HepG2 (cell line): ENCODE measurements at regions not wholly inside any gene's neighbourhood (a gene's known extent, or its start where the extent isn't known, plus 50 kb on each side); places are given as distances from the start of the nearest gene placed in this dataset.
A peak's percentile ranks its signal among the peaks of the same experiment; 100 is the strongest.

ENCODE experiments used
- ATAC-seq: fragments of 200-7000 bp; cut with Tn5 transposase; 3 replicates; pipeline ENCODE4 v1.9.1; 2020; ENCODE audit warnings: mild to moderate bottlenecking, moderate library complexity
- BruUV-seq: library from RNA; stranded (reverse); fragments of 400-500 nt; replicated peaks from 2 replicates; lab custom pipeline; 2021; lab: Mats Ljungman, UMichigan
- CTCF ChIA-PET: fragments of 300-600 bp; formaldehyde crosslinking; extraction: SDS; loops from one replicate; lab custom pipeline; 2021; ENCODE audit warnings: low total read pairs, inconsistent platforms, low intra/inter-chr PET ratio; lab: Yijun Ruan, JAX
- POLR2A ChIA-PET: fragments of 350-600 bp; sonication (Branson Sonifier 250); formaldehyde crosslinking; loops from one replicate; lab custom pipeline; 2020; ENCODE audit warnings: antibody characterized with exemption, inconsistent platforms; lab: Yijun Ruan, JAX
- DNase-seq: peaks from one replicate; pipeline ENCODE4 v3.0.0-alpha.2; 2015; ENCODE audit warnings: low spot score
- FAIRE-seq: peaks from 3 replicates; lab custom pipeline; 2011; peaks lifted over from hg19 to GRCh38; lab: Jason Lieb, UNC
- H2AFZ ChIP-seq: one replicate; pipeline ENCODE4 v1.6.1; 2011; ENCODE audit warnings: low read length, inconsistent platforms
- H3K27ac ChIP-seq: fragments of 300-600 bp; 3 replicates; pipeline ENCODE4 v1.8.0; 2011; ENCODE audit warnings: mixed run types, mild to moderate bottlenecking, mixed read lengths, low read length, inconsistent platforms; ENCODE audit not compliant: insufficient read depth; ENCODE audit errors: extremely low read length
- H3K27me3 ChIP-seq, 2 experiments: fragments of 200-600 bp in 1 of 2; 2 replicates in 1 of 2; 3 replicates in 1 of 2; pipeline versions ENCODE4 v1.6.0 to v1.8.0; 2011; ENCODE audit warnings: low read length in 2 of 2, mild to moderate bottlenecking in 2 of 2, moderate library complexity in 2 of 2, inconsistent platforms in 1 of 2; ENCODE audit not compliant: insufficient read depth in 2 of 2, control insufficient read depth in 1 of 2
- H3K36me3 ChIP-seq, 2 experiments: fragments of 200-600 bp in 1 of 2; replicated peaks in 1 of 2; 2 replicates in 1 of 2; 3 replicates in 1 of 2; pipeline versions ENCODE4 v1.5.1 to v1.8.0; 2011; ENCODE audit warnings: low read length in 2 of 2, inconsistent platforms in 1 of 2; ENCODE audit not compliant: insufficient read depth in 2 of 2, control insufficient read depth in 1 of 2
- H3K4me1 ChIP-seq: 2 replicates; pipeline ENCODE4 v1.5.1; 2012; ENCODE audit warnings: low read length, inconsistent platforms; ENCODE audit not compliant: insufficient read depth
- H3K4me2 ChIP-seq: 2 replicates; pipeline ENCODE4 v1.6.0; 2011; ENCODE audit warnings: low read depth, low read length, inconsistent platforms
- H3K4me3 ChIP-seq, 3 experiments: fragments of 200-600 bp in 1 of 3; sonication (generic), shearing (Covaris generic) in 1 of 3; replicated peaks in 1 of 3; 2 replicates each; pipeline ENCODE4 v1.5.1; 2011 to 2016; ENCODE audit warnings: low read length in 3 of 3, inconsistent platforms in 2 of 3, low read depth in 2 of 3, mild to moderate bottlenecking in 2 of 3, control low read depth in 1 of 3, mixed read lengths in 1 of 3; ENCODE audit not compliant: insufficient read depth in 1 of 3
- H3K79me2 ChIP-seq: one replicate; pipeline ENCODE4 v1.6.1; 2011; ENCODE audit warnings: low read length, inconsistent platforms; ENCODE audit not compliant: insufficient read depth
- H3K9ac ChIP-seq: 2 replicates; pipeline ENCODE4 v1.6.0; 2011; ENCODE audit warnings: mild to moderate bottlenecking, low read depth, low read length, inconsistent platforms; ENCODE audit not compliant: insufficient read depth
- H3K9me3 ChIP-seq: 2 replicates; pipeline ENCODE4 v1.5.1; 2012; ENCODE audit warnings: mild to moderate bottlenecking, low read length
- H4K20me1 ChIP-seq: 2 replicates; pipeline ENCODE4 v1.6.0; 2011; ENCODE audit warnings: inconsistent platforms, mild to moderate bottlenecking, low read length, moderate library complexity; ENCODE audit not compliant: insufficient read depth
- CBX2 ChIP-seq, 2 experiments: fragments of 200-600 bp in 1 of 2; sonication (generic); formaldehyde crosslinking in 1 of 2; IDR thresholded peaks; 2 replicates each; pipeline versions ENCODE4 v1.7.0 to v1.8.1; 2018 to 2022; ENCODE audit warnings: low read depth in 2 of 2, low read length in 1 of 2, mild to moderate bottlenecking in 1 of 2, missing genetic modification reagents in 1 of 2
- ESRRA ChIP-seq: sonication (generic); formaldehyde crosslinking; IDR thresholded peaks from 2 replicates; pipeline ENCODE4 v1.5.1; 2020; ENCODE audit warnings: mild to moderate bottlenecking, low read depth, missing genetic modification reagents
- ETV6 ChIP-seq: sonication (generic); formaldehyde crosslinking; conservative IDR thresholded peaks from 2 replicates; pipeline ENCODE4 v1.4.0; 2020; ENCODE audit warnings: missing genetic modification reagents
- HMG20B ChIP-seq: conservative IDR thresholded peaks from 2 replicates; pipeline ENCODE4 v1.6.1; 2016; ENCODE audit warnings: missing genetic modification reagents, missing compliant biosample characterization
- MTERF4 ChIP-seq: sonication (generic); formaldehyde crosslinking; IDR thresholded peaks from 2 replicates; pipeline ENCODE4 v1.8.0; 2023; ENCODE audit warnings: mild to moderate bottlenecking, missing genetic modification reagents
- SCMH1 ChIP-seq: sonication (generic); formaldehyde crosslinking; IDR thresholded peaks from 2 replicates; pipeline ENCODE4 v1.9.0; 2021; ENCODE audit warnings: missing genetic modification reagents, mild to moderate bottlenecking, borderline replicate concordance
- TEAD2 ChIP-seq: sonication (generic); formaldehyde crosslinking; IDR thresholded peaks from 2 replicates; pipeline ENCODE4 v1.9.0; 2021; ENCODE audit warnings: missing genetic modification reagents
- THAP11 ChIP-seq: IDR thresholded peaks from 2 replicates; pipeline ENCODE4 v1.6.1; 2016; ENCODE audit warnings: missing biosample characterization, missing genetic modification reagents
- ZKSCAN5 ChIP-seq: sonication (generic); formaldehyde crosslinking; IDR thresholded peaks from 2 replicates; pipeline ENCODE4 v1.5.1; 2020; ENCODE audit warnings: mild to moderate bottlenecking, missing genetic modification reagents
- ZNF674 ChIP-seq: sonication (generic); formaldehyde crosslinking; IDR thresholded peaks from 2 replicates; pipeline ENCODE4 v1.5.0; 2020; ENCODE audit warnings: low read depth, mild to moderate bottlenecking, missing genetic modification reagents
- ZSCAN21 ChIP-seq: sonication (generic); formaldehyde crosslinking; IDR thresholded peaks from 2 replicates; pipeline ENCODE4 v1.8.0; 2022; ENCODE audit warnings: mild to moderate bottlenecking, missing genetic modification reagents, moderate library complexity, borderline replicate concordance
- WGBS: methylation state at CpG from one replicate; pipeline ENCODE4 v1.1.6; 2017; ENCODE audit warnings: low lambda C conversion rate; 5-methylcytosine and 5-hydroxymethylcytosine counted together
- in situ Hi-C: cut with HindIII; loops from 2 replicates; pipeline ENCODE4 v1.10.0; 2017; ENCODE audit warnings: low pct_unique_long_range_greater_than_20kb; ENCODE audit not compliant: extremely low pct_ligation_motif_present
- intact Hi-C: fragments of 100-400 bp; cut with micrococcal nuclease; formaldehyde crosslinking; loops from one replicate; pipeline ENCODE4 v1.10.0; 2022; ENCODE audit not compliant: unreplicated experiment
- TF ChIP-seq, protein P1 (sequence below): sonication (generic); formaldehyde crosslinking; IDR thresholded peaks from 2 replicates; pipeline ENCODE4 v1.5.1; 2020; ENCODE audit warnings: mild to moderate bottlenecking, missing genetic modification reagents, moderate library complexity
- TF ChIP-seq, protein P2 (sequence below): sonication (generic); formaldehyde crosslinking; IDR thresholded peaks from 2 replicates; pipeline ENCODE4 v1.5.1; 2020; ENCODE audit warnings: mild to moderate bottlenecking, missing genetic modification reagents, borderline replicate concordance
- TF ChIP-seq, protein P3 (sequence below): sonication (generic); formaldehyde crosslinking; IDR thresholded peaks from 2 replicates; pipeline ENCODE4 v1.5.0; 2020; ENCODE audit warnings: mild to moderate bottlenecking, missing genetic modification reagents, moderate library complexity

DNA sequence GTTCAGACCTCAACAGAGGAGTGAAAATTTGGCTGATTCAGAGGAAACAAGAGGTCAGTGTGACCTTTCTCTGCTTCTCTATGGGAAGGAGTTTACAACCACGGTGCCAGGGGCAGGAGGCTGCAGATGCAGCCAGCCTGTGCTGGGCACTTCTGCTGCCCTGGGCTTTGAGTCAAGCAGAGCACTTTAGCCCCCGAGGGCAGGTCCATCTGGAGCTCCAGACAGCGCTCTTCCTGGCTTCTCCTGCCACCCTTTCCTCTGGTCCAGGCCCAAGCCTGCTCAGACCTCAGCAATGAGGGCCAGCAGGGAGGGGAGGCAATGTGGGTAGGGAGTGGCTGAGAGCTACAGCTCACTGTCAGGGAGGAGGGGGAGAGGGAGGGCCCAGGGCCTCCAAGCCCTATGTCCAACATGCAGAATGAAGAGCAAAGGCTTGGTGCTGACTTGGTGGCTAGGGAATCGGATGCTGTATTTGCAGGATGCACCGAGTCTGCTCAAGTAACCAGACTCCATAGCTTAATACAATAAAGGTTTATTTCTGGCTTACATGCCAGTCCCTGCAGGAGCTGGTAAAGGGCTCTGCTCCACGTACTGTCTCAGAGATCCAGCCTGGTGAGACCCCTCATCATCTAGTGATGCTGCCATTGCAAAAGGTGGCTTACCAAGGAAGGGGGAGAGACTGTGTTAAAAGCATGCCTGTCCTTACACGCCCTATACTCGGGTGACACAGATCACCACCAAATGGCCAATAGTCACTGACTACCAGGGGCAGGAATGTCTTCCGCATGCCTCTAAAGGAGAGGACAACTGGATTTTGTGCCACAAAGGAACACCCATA is 481.6 kb downstream of the RPS24 start:
- intact Hi-C loops (no loop called here), in situ Hi-C loops (no loop called here)
- no peak overlapping the region for H3K9ac ChIP-seq
- DNase-seq (no peak), FAIRE-seq (no peak), ATAC-seq (peak; percentile 38; the same call in 2 of the 3 replicates)
- H3K27me3 ChIP-seq, result no peaks in the 10 kb centered on the region
- H3K4me2 ChIP-seq, result no peak overlapping the region
- 73% methylated on average over 6 of the region's 9 CpGs for WGBS
- CTCF ChIA-PET, result no interaction called here
- H3K27ac ChIP-seq, result no peak overlapping the region
- no peaks in the 10 kb centered on the region for H3K9me3 ChIP-seq
- H3K36me3 ChIP-seq, result no peaks in the 10 kb centered on the region
- H4K20me1 ChIP-seq, result no peaks in the 10 kb centered on the region
- no peak overlapping the region for H3K4me3 ChIP-seq
- BruUV-seq, result no TSS peak
- no peak overlapping the region for H2AFZ ChIP-seq
- H3K79me2 ChIP-seq, result no peaks in the 10 kb centered on the region
- POLR2A ChIA-PET, result no interaction called here
- H3K4me1 ChIP-seq, result peaks cover 12% of the 10 kb centered on the region
- TF ChIP-seq, protein P1, sequence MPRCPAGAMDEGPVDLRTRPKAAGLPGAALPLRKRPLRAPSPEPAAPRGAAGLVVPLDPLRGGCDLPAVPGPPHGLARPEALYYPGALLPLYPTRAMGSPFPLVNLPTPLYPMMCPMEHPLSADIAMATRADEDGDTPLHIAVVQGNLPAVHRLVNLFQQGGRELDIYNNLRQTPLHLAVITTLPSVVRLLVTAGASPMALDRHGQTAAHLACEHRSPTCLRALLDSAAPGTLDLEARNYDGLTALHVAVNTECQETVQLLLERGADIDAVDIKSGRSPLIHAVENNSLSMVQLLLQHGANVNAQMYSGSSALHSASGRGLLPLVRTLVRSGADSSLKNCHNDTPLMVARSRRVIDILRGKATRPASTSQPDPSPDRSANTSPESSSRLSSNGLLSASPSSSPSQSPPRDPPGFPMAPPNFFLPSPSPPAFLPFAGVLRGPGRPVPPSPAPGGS, result no peak
- TF ChIP-seq ZKSCAN5 (CRISPR knock-in tag) (no peak), CBX2 (IDR thresholded peaks at IDR 0.05; ENCODE audit: low read depth, low read length) (no peak), CBX2 (CRISPR knock-in tag; IDR thresholded peaks at IDR 0.05; ENCODE audit: low read depth) (no peak), MTERF4 (CRISPR knock-in tag) (no peak), TEAD2 (CRISPR knock-in tag) (no peak), SCMH1 (CRISPR knock-in tag) (no peak), HMG20B (CRISPR knock-in tag) (no peak), ESRRA (CRISPR knock-in tag) (no peak), ZNF674 (no peak), ZSCAN21 (no peak), ETV6 (no peak), THAP11 (no peak)
- TF ChIP-seq, protein P2, sequence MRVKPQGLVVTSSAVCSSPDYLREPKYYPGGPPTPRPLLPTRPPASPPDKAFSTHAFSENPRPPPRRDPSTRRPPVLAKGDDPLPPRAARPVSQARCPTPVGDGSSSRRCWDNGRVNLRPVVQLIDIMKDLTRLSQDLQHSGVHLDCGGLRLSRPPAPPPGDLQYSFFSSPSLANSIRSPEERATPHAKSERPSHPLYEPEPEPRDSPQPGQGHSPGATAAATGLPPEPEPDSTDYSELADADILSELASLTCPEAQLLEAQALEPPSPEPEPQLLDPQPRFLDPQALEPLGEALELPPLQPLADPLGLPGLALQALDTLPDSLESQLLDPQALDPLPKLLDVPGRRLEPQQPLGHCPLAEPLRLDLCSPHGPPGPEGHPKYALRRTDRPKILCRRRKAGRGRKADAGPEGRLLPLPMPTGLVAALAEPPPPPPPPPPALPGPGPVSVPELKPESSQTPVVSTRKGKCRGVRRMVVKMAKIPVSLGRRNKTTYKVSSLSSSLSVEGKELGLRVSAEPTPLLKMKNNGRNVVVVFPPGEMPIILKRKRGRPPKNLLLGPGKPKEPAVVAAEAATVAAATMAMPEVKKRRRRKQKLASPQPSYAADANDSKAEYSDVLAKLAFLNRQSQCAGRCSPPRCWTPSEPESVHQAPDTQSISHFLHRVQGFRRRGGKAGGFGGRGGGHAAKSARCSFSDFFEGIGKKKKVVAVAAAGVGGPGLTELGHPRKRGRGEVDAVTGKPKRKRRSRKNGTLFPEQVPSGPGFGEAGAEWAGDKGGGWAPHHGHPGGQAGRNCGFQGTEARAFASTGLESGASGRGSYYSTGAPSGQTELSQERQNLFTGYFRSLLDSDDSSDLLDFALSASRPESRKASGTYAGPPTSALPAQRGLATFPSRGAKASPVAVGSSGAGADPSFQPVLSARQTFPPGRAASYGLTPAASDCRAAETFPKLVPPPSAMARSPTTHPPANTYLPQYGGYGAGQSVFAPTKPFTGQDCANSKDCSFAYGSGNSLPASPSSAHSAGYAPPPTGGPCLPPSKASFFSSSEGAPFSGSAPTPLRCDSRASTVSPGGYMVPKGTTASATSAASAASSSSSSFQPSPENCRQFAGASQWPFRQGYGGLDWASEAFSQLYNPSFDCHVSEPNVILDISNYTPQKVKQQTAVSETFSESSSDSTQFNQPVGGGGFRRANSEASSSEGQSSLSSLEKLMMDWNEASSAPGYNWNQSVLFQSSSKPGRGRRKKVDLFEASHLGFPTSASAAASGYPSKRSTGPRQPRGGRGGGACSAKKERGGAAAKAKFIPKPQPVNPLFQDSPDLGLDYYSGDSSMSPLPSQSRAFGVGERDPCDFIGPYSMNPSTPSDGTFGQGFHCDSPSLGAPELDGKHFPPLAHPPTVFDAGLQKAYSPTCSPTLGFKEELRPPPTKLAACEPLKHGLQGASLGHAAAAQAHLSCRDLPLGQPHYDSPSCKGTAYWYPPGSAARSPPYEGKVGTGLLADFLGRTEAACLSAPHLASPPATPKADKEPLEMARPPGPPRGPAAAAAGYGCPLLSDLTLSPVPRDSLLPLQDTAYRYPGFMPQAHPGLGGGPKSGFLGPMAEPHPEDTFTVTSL, result no peak
- TF ChIP-seq, protein P3, sequence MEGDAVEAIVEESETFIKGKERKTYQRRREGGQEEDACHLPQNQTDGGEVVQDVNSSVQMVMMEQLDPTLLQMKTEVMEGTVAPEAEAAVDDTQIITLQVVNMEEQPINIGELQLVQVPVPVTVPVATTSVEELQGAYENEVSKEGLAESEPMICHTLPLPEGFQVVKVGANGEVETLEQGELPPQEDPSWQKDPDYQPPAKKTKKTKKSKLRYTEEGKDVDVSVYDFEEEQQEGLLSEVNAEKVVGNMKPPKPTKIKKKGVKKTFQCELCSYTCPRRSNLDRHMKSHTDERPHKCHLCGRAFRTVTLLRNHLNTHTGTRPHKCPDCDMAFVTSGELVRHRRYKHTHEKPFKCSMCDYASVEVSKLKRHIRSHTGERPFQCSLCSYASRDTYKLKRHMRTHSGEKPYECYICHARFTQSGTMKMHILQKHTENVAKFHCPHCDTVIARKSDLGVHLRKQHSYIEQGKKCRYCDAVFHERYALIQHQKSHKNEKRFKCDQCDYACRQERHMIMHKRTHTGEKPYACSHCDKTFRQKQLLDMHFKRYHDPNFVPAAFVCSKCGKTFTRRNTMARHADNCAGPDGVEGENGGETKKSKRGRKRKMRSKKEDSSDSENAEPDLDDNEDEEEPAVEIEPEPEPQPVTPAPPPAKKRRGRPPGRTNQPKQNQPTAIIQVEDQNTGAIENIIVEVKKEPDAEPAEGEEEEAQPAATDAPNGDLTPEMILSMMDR, result no peak
